ENCODE measurements at regions not wholly inside any gene's neighbourhood (a gene's known extent, or its start where the extent isn't known, plus 50 kb on each side); places are given as distances from the start of the nearest gene placed in this dataset.
"Not testable (repeated sequence)": the region's sequence is repeated elsewhere in the genome, so short reads cannot be mapped to it uniquely, and the experiment has no call there.

DNA sequence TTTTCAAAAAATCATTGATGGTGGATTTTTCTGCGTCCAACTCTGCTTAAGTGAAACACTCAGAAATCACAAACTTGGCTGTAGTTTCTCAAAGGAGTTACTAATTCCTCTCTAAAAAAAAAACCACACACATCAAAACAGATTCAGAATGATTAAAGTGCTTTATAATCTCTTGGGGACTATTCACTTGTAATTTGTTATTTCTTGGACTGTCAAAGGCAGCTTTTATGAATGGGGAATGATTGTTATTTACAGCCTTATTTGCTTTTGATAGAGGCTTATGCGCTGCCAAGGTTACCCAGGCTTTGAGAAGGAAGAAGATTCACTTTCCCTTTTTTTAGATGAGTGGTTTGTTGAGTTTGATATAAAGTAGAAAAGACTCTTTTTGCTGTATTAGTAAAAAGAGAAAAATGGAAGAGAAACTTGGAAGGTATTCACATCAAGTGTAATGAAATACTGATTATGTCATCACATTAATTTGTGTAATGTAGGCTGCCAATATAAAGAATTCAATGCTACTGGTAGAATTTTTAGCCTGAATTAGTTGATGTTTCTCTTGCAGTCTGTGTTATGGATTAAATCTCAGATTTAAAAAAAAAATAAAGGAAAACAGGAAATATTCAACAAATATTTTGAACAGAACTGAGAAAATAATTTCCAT lies 381.0 kb upstream of the SASH1 start:
- no peak overlapping the region for H3K4me3 Mint-ChIP-seq
- no peaks in the 10 kb centered on the region for H3K4me1 Mint-ChIP-seq
- 92 to 100% methylated on average over 1 to 2 of the region's 2 CpGs for WGBS, 2 experiments (ENCODE audit: insufficient coverage in 1 of 2, insufficient read length in 1 of 2)
- no peaks in the 10 kb centered on the region for H3K27me3 ChIP-seq (ENCODE audit: control insufficient read depth, insufficient read depth, low read length, poor library complexity, severe bottlenecking)
- H3K36me3 Mint-ChIP-seq (ENCODE audit: low read depth), result no peaks in the 10 kb centered on the region
- H3K27ac ChIP-seq (ENCODE audit: low read depth, low read length), result no peak overlapping the region
- no peaks in the 10 kb centered on the region for H3K36me3 ChIP-seq (ENCODE audit: control insufficient read depth, insufficient read depth, low read length)
- H3K9me3 Mint-ChIP-seq, result peaks cover 3% of the 10 kb centered on the region
- no peak overlapping the region for H3K27ac Mint-ChIP-seq
- no peaks in the 10 kb centered on the region for H3K27me3 Mint-ChIP-seq (ENCODE audit: insufficient read depth)
- TF ChIP-seq, protein P1, sequence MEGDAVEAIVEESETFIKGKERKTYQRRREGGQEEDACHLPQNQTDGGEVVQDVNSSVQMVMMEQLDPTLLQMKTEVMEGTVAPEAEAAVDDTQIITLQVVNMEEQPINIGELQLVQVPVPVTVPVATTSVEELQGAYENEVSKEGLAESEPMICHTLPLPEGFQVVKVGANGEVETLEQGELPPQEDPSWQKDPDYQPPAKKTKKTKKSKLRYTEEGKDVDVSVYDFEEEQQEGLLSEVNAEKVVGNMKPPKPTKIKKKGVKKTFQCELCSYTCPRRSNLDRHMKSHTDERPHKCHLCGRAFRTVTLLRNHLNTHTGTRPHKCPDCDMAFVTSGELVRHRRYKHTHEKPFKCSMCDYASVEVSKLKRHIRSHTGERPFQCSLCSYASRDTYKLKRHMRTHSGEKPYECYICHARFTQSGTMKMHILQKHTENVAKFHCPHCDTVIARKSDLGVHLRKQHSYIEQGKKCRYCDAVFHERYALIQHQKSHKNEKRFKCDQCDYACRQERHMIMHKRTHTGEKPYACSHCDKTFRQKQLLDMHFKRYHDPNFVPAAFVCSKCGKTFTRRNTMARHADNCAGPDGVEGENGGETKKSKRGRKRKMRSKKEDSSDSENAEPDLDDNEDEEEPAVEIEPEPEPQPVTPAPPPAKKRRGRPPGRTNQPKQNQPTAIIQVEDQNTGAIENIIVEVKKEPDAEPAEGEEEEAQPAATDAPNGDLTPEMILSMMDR (conservative IDR thresholded peaks at IDR 0.05), result no peak
- DNase-seq, result no peak
- H3K9me3 ChIP-seq (ENCODE audit: control insufficient read depth, low read length), result no peaks in the 10 kb centered on the region
- no peak overlapping the region for H3K4me3 ChIP-seq (ENCODE audit: low read length)
- H3K9ac ChIP-seq (ENCODE audit: extremely low read depth, low read length, poor library complexity, severe bottlenecking), result no peak overlapping the region
- no peaks in the 10 kb centered on the region for H3K4me1 ChIP-seq (ENCODE audit: control insufficient read depth, insufficient read depth, low read length)

GRCh38 chr6:147965448-147965847 lies 377.2 kb upstream of the SASH1 start:
- H3K36me3 Mint-ChIP-seq (ENCODE audit: low read depth); H3K4me3 ChIP-seq (ENCODE audit: low read length); H3K36me3 ChIP-seq (ENCODE audit: control insufficient read depth, insufficient read depth, low read length); H3K9ac ChIP-seq (ENCODE audit: extremely low read depth, low read length, poor library complexity, severe bottlenecking); H3K27me3 Mint-ChIP-seq (ENCODE audit: insufficient read depth); H3K4me3 Mint-ChIP-seq; H3K4me1 ChIP-seq (ENCODE audit: control insufficient read depth, insufficient read depth, low read length); H3K9me3 ChIP-seq (ENCODE audit: control insufficient read depth, low read length); H3K27me3 ChIP-seq (ENCODE audit: control insufficient read depth, insufficient read depth, low read length, poor library complexity, severe bottlenecking); DNase-seq; H3K9me3 Mint-ChIP-seq; H3K27ac ChIP-seq (ENCODE audit: low read depth, low read length); H3K4me1 Mint-ChIP-seq; H3K27ac Mint-ChIP-seq: not testable (repeated sequence)
- 83% methylated on average over 1 of the region's 3 CpGs; no CpG with 5 or more reads in 1 of the 2 experiments for WGBS, 2 experiments (ENCODE audit: insufficient coverage in 1 of 2, insufficient read length in 1 of 2)

DNA sequence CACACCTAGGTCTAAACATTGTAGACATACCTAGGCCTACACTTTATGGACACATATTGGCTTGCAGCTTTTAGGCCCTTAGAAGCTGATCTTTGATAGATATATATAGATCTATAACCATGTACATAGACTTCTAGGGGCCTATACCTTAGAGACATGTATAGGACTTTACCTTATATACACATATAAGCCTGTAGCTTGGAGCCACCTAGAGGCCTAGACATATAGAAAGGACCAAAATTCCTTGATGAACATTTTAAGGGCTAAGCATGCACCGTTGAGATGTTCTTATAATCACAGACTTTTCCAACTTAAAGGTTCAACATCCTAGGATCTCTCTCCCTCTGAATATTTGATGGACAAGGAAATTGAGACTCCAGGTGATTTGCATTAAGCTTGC lies 371.7 kb upstream of the SASH1 start:
- H3K36me3 ChIP-seq (ENCODE audit: control insufficient read depth, insufficient read depth, low read length), result no peaks in the 10 kb centered on the region
- no peak for DNase-seq
- TF ChIP-seq, protein P1 (conservative IDR thresholded peaks at IDR 0.05), result peak; percentile 68
- Mint-ChIP-seq H3K4me3 (no peak overlapping the region), H3K27ac (no peak overlapping the region), H3K9me3 (no peaks in the 10 kb centered on the region), H3K27me3 (ENCODE audit: insufficient read depth) (no peaks in the 10 kb centered on the region), H3K36me3 (ENCODE audit: low read depth) (no peaks in the 10 kb centered on the region), H3K4me1 (peaks cover 4% of the 10 kb centered on the region)
- no peaks in the 10 kb centered on the region for H3K27me3 ChIP-seq (ENCODE audit: control insufficient read depth, insufficient read depth, low read length, poor library complexity, severe bottlenecking)
- peaks cover 7% of the 10 kb centered on the region for H3K9me3 ChIP-seq (ENCODE audit: control insufficient read depth, low read length)
- 93 to 100% methylated on average over 1 of the region's 1 CpG for WGBS, 2 experiments (ENCODE audit: insufficient coverage in 1 of 2, insufficient read length in 1 of 2)
- no peak overlapping the region for H3K4me3 ChIP-seq (ENCODE audit: low read length)
- H3K4me1 ChIP-seq (ENCODE audit: control insufficient read depth, insufficient read depth, low read length), result peaks cover 2% of the 10 kb centered on the region
- no peak overlapping the region for H3K27ac ChIP-seq (ENCODE audit: low read depth, low read length)
- no peak overlapping the region for H3K9ac ChIP-seq (ENCODE audit: extremely low read depth, low read length, poor library complexity, severe bottlenecking)

DNA sequence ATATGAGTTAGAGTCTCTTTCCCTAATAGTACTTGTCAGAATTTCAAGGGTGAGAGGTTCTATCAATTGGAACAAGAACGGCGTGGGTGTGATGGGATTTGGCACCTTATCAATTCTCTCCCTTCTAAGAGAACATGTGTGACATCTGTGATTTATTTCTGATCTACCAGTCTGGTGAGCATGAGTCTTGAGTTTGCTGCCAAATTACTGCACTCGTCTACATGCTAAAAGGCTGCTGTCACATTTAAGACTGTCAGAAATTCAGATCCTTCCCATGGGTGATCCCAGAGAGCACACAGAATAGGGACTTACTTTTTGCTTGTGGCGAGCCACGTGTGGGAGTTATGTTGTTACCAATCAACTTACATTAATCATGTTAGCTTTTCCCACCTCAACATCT lies 370.2 kb upstream of the SASH1 start:
- DNase-seq, result no peak
- peaks cover 8% of the 10 kb centered on the region for H3K4me1 ChIP-seq (ENCODE audit: control insufficient read depth, insufficient read depth, low read length)
- H3K27ac Mint-ChIP-seq, result no peak overlapping the region
- H3K36me3 ChIP-seq (ENCODE audit: control insufficient read depth, insufficient read depth, low read length), result no peaks in the 10 kb centered on the region
- peaks cover 7% of the 10 kb centered on the region for H3K9me3 ChIP-seq (ENCODE audit: control insufficient read depth, low read length)
- no peak overlapping the region for H3K4me3 Mint-ChIP-seq
- H3K4me3 ChIP-seq (ENCODE audit: low read length), result no peak overlapping the region
- 88 to 100% methylated on average over 1 to 5 of the region's 5 CpGs for WGBS, 2 experiments (ENCODE audit: insufficient coverage in 1 of 2, insufficient read length in 1 of 2)
- no peak overlapping the region for H3K9ac ChIP-seq (ENCODE audit: extremely low read depth, low read length, poor library complexity, severe bottlenecking)
- H3K4me1 Mint-ChIP-seq, result peaks cover 8% of the 10 kb centered on the region
- H3K27me3 ChIP-seq (ENCODE audit: control insufficient read depth, insufficient read depth, low read length, poor library complexity, severe bottlenecking), result no peaks in the 10 kb centered on the region
- no peaks in the 10 kb centered on the region for H3K27me3 Mint-ChIP-seq (ENCODE audit: insufficient read depth)
- H3K27ac ChIP-seq (ENCODE audit: low read depth, low read length), result no peak overlapping the region
- H3K36me3 Mint-ChIP-seq (ENCODE audit: low read depth), result no peaks in the 10 kb centered on the region
- no peaks in the 10 kb centered on the region for H3K9me3 Mint-ChIP-seq
- TF ChIP-seq, protein P1 (conservative IDR thresholded peaks at IDR 0.05), result no peak

All from endodermal cell (in vitro differentiated cells).